OCI-LY1 (cell line): ENCODE measurements at regions not wholly inside any gene's neighbourhood (a gene's known extent, or its start where the extent isn't known, plus 50 kb on each side); places are given as distances from the start of the nearest gene placed in this dataset.

ENCODE experiments used
- H2AFZ ChIP-seq: fragments of 200-600 bp; sonication (generic), shearing (Covaris generic); 2 replicates; pipeline ENCODE4 v1.6.0; 2014; ENCODE audit warnings: antibody characterized with exemption, mild to moderate bottlenecking, low read length
- H3F3A ChIP-seq: fragments of 200-600 bp; sonication (generic), shearing (Covaris generic); 2 replicates; pipeline ENCODE4 v1.6.0; 2014; ENCODE audit warnings: mild to moderate bottlenecking, antibody characterized with exemption, low read length, moderate library complexity; ENCODE audit not compliant: insufficient read depth
- H3K27ac ChIP-seq: fragments of 200-600 bp; sonication (generic); 2 replicates; pipeline ENCODE4 v1.5.1; 2014; ENCODE audit warnings: low read length, mixed run types, mild to moderate bottlenecking, low read depth; ENCODE audit not compliant: poor library complexity, severe bottlenecking
- H3K27me3 ChIP-seq: fragments of 200-600 bp; sonication (generic); 2 replicates; pipeline ENCODE4 v1.6.0; 2014; ENCODE audit warnings: antibody characterized with exemption, mild to moderate bottlenecking, low read length, moderate library complexity; ENCODE audit not compliant: insufficient read depth
- H3K36me3 ChIP-seq: fragments of 200-600 bp; sonication (generic); 2 replicates; pipeline ENCODE4 v1.6.1; 2014; ENCODE audit warnings: mild to moderate bottlenecking, antibody characterized with exemption, low read length, moderate library complexity, mixed read lengths; ENCODE audit not compliant: insufficient read depth
- H3K4me1 ChIP-seq: fragments of 200-600 bp; sonication (generic); 2 replicates; pipeline ENCODE4 v1.5.1; 2014; ENCODE audit warnings: mild to moderate bottlenecking, low read length, moderate library complexity; ENCODE audit not compliant: insufficient read depth, severe bottlenecking
- H3K4me2 ChIP-seq: fragments of 200-600 bp; sonication (generic), shearing (Covaris generic); 2 replicates; pipeline ENCODE4 v1.6.1; 2014; ENCODE audit warnings: low read length
- H3K4me3 ChIP-seq: fragments of 200-600 bp; sonication (generic); 2 replicates; pipeline ENCODE4 v1.5.1; 2014; ENCODE audit warnings: low read length, low read depth, mild to moderate bottlenecking, mixed read lengths; ENCODE audit not compliant: poor library complexity, severe bottlenecking
- H3K79me2 ChIP-seq: fragments of 200-600 bp; shearing (Covaris generic); 2 replicates; pipeline ENCODE4 v1.6.1; 2016; ENCODE audit warnings: mixed run types, low read length, mixed read lengths; ENCODE audit not compliant: insufficient read depth
- H3K9ac ChIP-seq: fragments of 200-600 bp; sonication (generic), shearing (Covaris generic); 2 replicates; pipeline ENCODE4 v1.6.1; 2014; ENCODE audit warnings: mild to moderate bottlenecking, low read length, mixed read lengths
- H3K9me2 ChIP-seq: fragments of 200-600 bp; sonication (generic), shearing (Covaris generic); 2 replicates; pipeline ENCODE4 v1.6.1; 2014; ENCODE audit warnings: low read depth, mild to moderate bottlenecking, low read length, mixed read lengths
- H3K9me3 ChIP-seq: fragments of 200-600 bp; shearing (Covaris generic); 2 replicates; pipeline ENCODE4 v1.6.1; 2014; ENCODE audit warnings: low read length, mixed read lengths
- H4K20me1 ChIP-seq: fragments of 200-600 bp; sonication (generic), shearing (Covaris generic); 2 replicates; pipeline ENCODE4 v1.6.0; 2016; ENCODE audit warnings: mild to moderate bottlenecking, low read length; ENCODE audit not compliant: insufficient read depth
- CTCF ChIP-seq: fragments of 200-600 bp; sonication (generic), shearing (Covaris generic); IDR thresholded peaks from 2 replicates; pipeline ENCODE4 v1.5.1; 2017; ENCODE audit warnings: mild to moderate bottlenecking, antibody characterized with exemption, low read length, moderate library complexity, mixed read lengths
- EZH2 ChIP-seq: fragments of 200-600 bp; sonication (generic), shearing (Covaris generic); IDR thresholded peaks from 2 replicates; pipeline ENCODE4 v1.8.0; 2017; ENCODE audit warnings: borderline replicate concordance, mixed run types, mild to moderate bottlenecking, antibody characterized with exemption, low read length, moderate library complexity, mixed read lengths

- no peaks in the 10 kb centered on the region for H3K27me3 ChIP-seq
- no peaks in the 10 kb centered on the region for H3K9me2 ChIP-seq
- H3K4me2 ChIP-seq, result no peak overlapping the region
- TF ChIP-seq CTCF (no peak), EZH2 (no peak)
- no peaks in the 10 kb centered on the region for H3F3A ChIP-seq
- no peaks in the 10 kb centered on the region for H3K4me1 ChIP-seq
- H3K4me3 ChIP-seq, result no peak overlapping the region
- no peak overlapping the region for H3K9ac ChIP-seq
- no peak overlapping the region for H2AFZ ChIP-seq
- no peaks in the 10 kb centered on the region for H4K20me1 ChIP-seq
- no peaks in the 10 kb centered on the region for H3K9me3 ChIP-seq
- H3K36me3 ChIP-seq, result no peaks in the 10 kb centered on the region
- no peaks in the 10 kb centered on the region for H3K79me2 ChIP-seq
- H3K27ac ChIP-seq, result no peak overlapping the region
These were observed 132.8 kb upstream of the LGR5 start for GRCh38 chr12:71306808-71307207.

GRCh38 chr12:71304306-71304705 is 135.3 kb upstream of the LGR5 start:
- Histone ChIP-seq H3K4me3 (no peak overlapping the region), H4K20me1 (no peaks in the 10 kb centered on the region), H3K4me2 (no peak overlapping the region), H3K9me2 (no peaks in the 10 kb centered on the region), H2AFZ (no peak overlapping the region), H3K27ac (no peak overlapping the region), H3K36me3 (no peaks in the 10 kb centered on the region), H3K27me3 (no peaks in the 10 kb centered on the region), H3K9me3 (no peaks in the 10 kb centered on the region), H3K9ac (no peak overlapping the region), H3K79me2 (no peaks in the 10 kb centered on the region), H3F3A (no peaks in the 10 kb centered on the region), H3K4me1 (no peaks in the 10 kb centered on the region)
- no peak for TF ChIP-seq CTCF
- no peak for TF ChIP-seq EZH2

- Histone ChIP-seq H4K20me1 (no peaks in the 10 kb centered on the region), H3K9me2 (no peaks in the 10 kb centered on the region), H3F3A (no peaks in the 10 kb centered on the region), H3K4me2 (no peak overlapping the region), H3K4me3 (no peak overlapping the region), H3K79me2 (no peaks in the 10 kb centered on the region), H3K4me1 (no peaks in the 10 kb centered on the region), H3K27ac (no peak overlapping the region), H2AFZ (no peak overlapping the region), H3K27me3 (no peaks in the 10 kb centered on the region), H3K9me3 (no peaks in the 10 kb centered on the region), H3K36me3 (no peaks in the 10 kb centered on the region), H3K9ac (no peak overlapping the region)
- TF ChIP-seq EZH2 (no peak), CTCF (no peak)
These were observed 136.4 kb upstream of the LGR5 start for GRCh38 chr12:71303199-71303598.
